ENCODE measurements at regions not wholly inside any gene's neighbourhood (a gene's known extent, or its start where the extent isn't known, plus 50 kb on each side); places are given as distances from the start of the nearest gene placed in this dataset.

GRCh38 chr15:25056484-25057425 lies 102.0 kb downstream of the SNRPN start (continued):
- TF ChIP-seq ATF2 (IDR thresholded peaks at IDR 0.05; ENCODE audit: low read length) (no peak), RAD21 (IDR thresholded peaks at IDR 0.05 in 1 of 2, conservative IDR thresholded peaks at IDR 0.05 in 1 of 2; ENCODE audit: low read depth in 2 of 2, low read length in 2 of 2) (peak in 1 of 2 experiments; percentile 11; a peak in 2 of 4 replicates)
